ENCODE measurements at regions not wholly inside any gene's neighbourhood (a gene's known extent, or its start where the extent isn't known, plus 50 kb on each side); places are given as distances from the start of the nearest gene placed in this dataset.
"Not testable (repeated sequence)": the region's sequence is repeated elsewhere in the genome, so short reads cannot be mapped to it uniquely, and the experiment has no call there.

DNA sequence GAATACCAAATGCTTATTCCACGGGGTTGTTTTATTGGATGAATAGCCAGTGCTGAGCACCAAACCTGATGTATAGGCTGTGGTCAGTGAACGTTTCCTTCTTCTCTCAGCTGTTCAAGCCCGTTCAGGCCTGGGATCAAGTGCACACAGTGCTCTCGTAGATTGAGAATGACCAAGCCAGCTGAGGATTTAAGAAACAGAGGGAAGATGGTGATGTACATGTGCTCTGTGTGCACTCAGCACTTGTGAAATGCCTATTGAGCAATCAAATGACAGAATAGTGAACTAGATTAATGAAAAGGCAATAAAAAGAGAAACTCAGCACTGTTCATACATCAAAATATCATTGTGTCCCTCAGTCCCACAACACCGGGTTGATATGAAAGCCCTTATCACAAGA is 302.5 kb downstream of the BMPER start:
- Mint-ChIP-seq H3K4me1 (ENCODE audit: low read depth) (no peaks in the 10 kb centered on the region), H3K4me3 (no peak overlapping the region), H3K36me3 (ENCODE audit: low read depth) (no peaks in the 10 kb centered on the region), H3K27me3 (ENCODE audit: insufficient read depth) (peaks cover 2% of the 10 kb centered on the region), H3K9me3 (peaks cover 4% of the 10 kb centered on the region), H3K27ac (no peak overlapping the region)
- intact Hi-C loops (cut with micrococcal nuclease): no loop called here
- no peak for DNase-seq (ENCODE audit: low spot score)

GRCh38 chr7:34208878-34209621 is 303.7 kb downstream of the BMPER start:
- Mint-ChIP-seq H3K27ac (no peak overlapping the region), H3K4me3 (no peak overlapping the region), H3K36me3 (ENCODE audit: low read depth) (no peaks in the 10 kb centered on the region), H3K9me3 (peaks cover 4% of the 10 kb centered on the region), H3K27me3 (ENCODE audit: insufficient read depth) (peaks cover 2% of the 10 kb centered on the region), H3K4me1 (ENCODE audit: low read depth) (no peaks in the 10 kb centered on the region)
- intact Hi-C loops (cut with micrococcal nuclease): no loop called here
- DNase-seq (ENCODE audit: low spot score): no peak

DNA sequence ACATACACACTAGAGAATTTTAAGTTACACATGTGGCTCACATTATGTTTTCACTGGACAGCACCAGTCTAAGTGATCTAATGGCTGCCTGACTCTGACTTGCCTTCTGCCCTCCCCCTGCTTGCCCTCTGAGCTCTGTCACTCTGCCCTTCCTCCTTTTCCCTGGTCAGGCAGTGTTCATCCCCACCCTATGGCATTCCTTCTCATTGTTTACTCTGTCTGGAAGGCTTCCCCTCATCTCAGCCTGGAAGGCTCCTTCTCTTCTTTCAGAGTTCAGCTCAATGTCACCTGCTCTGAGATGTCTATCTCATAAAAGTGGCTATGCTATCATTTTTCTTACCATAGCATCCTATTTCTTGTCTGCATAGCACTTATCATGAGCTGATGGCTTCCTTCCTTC is 305.7 kb downstream of the BMPER start:
- Mint-ChIP-seq H3K27ac (no peak overlapping the region), H3K4me1 (ENCODE audit: low read depth) (no peaks in the 10 kb centered on the region), H3K36me3 (ENCODE audit: low read depth) (no peaks in the 10 kb centered on the region), H3K4me3 (no peak overlapping the region), H3K27me3 (ENCODE audit: insufficient read depth) (peaks cover 2% of the 10 kb centered on the region), H3K9me3 (peaks cover 8% of the 10 kb centered on the region)
- no peak for DNase-seq (ENCODE audit: low spot score)
- intact Hi-C loops (cut with micrococcal nuclease): no loop called here

- Mint-ChIP-seq H3K27me3 (ENCODE audit: insufficient read depth) (no peaks in the 10 kb centered on the region), H3K27ac (no peak overlapping the region), H3K4me3 (no peak overlapping the region), H3K36me3 (ENCODE audit: low read depth) (no peaks in the 10 kb centered on the region), H3K9me3 (peaks cover 5% of the 10 kb centered on the region), H3K4me1 (ENCODE audit: low read depth) (no peaks in the 10 kb centered on the region)
- DNase-seq (ENCODE audit: low spot score): no peak
- intact Hi-C loops (cut with micrococcal nuclease): no loop called here
These were observed 312.6 kb downstream of the BMPER start for GRCh38 chr7:34217972-34218371.

DNA sequence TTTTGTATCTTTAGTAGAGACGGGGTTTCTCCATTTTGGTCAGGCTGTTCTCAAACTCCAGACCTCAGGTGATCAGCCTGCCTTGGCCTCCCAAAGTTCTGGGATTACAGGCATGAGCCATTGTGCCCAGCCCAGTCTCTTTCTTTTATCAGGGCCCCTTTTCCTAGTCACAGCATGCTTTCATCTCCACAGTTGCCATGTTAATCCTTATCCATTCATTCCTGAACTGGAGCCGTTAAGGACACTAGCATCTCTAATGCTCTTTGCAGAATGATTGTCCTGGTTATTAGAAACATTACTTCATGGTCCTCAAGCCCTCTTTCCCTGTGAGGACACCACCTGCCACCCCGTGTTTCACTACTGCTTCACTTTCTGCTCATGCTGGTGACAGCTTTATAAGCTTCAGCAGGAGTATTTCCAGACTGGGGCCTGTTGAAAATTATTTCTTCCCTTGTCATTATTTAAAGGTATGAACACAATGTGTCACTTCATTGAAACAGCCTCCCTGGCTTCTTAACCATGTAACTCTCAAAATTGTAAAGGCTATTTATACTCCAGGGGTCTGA is 313.9 kb downstream of the BMPER start:
- intact Hi-C loops (cut with micrococcal nuclease): no loop called here
- no peak overlapping the region for H3K27ac Mint-ChIP-seq
- no peak overlapping the region for H3K4me3 Mint-ChIP-seq
- no peaks in the 10 kb centered on the region for H3K4me1 Mint-ChIP-seq (ENCODE audit: low read depth)
- DNase-seq (ENCODE audit: low spot score): no peak
- H3K27me3 Mint-ChIP-seq (ENCODE audit: insufficient read depth): no peaks in the 10 kb centered on the region
- no peaks in the 10 kb centered on the region for H3K36me3 Mint-ChIP-seq (ENCODE audit: low read depth)
- H3K9me3 Mint-ChIP-seq: peaks cover 5% of the 10 kb centered on the region

DNA sequence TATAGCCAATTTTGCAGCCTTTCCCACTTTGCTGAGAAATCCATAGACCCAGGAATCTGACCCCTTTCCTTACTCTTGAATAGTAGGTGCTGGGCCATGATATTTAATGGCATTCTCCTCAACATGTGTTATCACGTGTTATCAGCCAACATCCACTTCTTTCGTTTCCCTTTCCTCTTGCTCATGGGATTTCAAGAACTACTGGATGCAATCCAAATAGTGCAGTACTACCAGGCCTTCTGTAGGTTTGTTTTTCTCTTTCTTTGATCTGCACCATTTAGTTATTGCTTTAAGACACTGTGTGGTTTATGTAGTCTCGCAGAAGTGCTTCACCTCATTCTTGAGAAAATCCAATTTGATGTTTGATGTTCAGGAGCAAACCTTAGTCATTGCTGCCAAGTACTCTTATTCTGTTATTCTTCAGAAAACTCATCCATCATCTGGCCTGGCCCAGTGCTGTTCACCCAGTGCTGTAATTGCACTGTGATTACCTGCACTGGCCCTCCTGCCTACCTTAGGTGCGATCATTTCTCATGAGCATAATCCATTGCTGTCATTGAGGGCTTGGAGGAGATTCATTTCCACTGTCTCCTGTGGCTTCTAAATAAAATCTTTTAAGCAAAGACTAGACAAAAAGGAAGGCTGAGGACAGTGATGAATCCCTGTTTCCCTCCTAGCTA is 315.3 kb downstream of the BMPER start:
- Mint-ChIP-seq H3K4me3 (no peak overlapping the region), H3K36me3 (ENCODE audit: low read depth) (no peaks in the 10 kb centered on the region), H3K27me3 (ENCODE audit: insufficient read depth) (no peaks in the 10 kb centered on the region), H3K4me1 (ENCODE audit: low read depth) (no peaks in the 10 kb centered on the region), H3K9me3 (peaks cover 8% of the 10 kb centered on the region), H3K27ac (no peak overlapping the region)
- no peak for DNase-seq (ENCODE audit: low spot score)
- intact Hi-C loops (cut with micrococcal nuclease): no loop called here

GRCh38 chr7:34222316-34222715 is 317.0 kb downstream of the BMPER start:
- intact Hi-C loops (cut with micrococcal nuclease): no loop called here
- Mint-ChIP-seq H3K36me3 (ENCODE audit: low read depth) (no peaks in the 10 kb centered on the region), H3K4me3 (no peak overlapping the region), H3K4me1 (ENCODE audit: low read depth) (no peaks in the 10 kb centered on the region), H3K27ac (no peak overlapping the region), H3K9me3 (peaks cover 5% of the 10 kb centered on the region), H3K27me3 (ENCODE audit: insufficient read depth) (no peaks in the 10 kb centered on the region)
- no peak for DNase-seq (ENCODE audit: low spot score)

DNA sequence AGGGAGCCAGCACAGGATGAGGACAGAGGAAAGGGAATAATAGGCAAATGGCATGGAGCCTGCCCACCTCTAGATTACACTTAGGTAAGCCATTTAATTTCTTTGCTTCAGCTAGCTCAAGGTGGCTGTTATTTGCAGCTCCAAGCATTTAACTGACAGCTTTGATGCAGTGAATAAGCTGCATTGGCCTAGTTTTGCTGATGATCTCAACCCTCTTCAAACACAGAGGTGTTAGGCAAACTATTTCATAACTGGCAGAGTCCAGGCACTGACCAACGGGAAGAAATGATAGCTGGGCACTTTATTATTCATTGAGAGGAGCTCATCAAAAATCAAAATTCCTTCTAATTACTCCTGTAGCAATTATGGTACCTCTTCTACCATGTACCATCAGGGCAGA is 317.4 kb downstream of the BMPER start:
- Mint-ChIP-seq H3K36me3 (ENCODE audit: low read depth) (no peaks in the 10 kb centered on the region), H3K27me3 (ENCODE audit: insufficient read depth) (no peaks in the 10 kb centered on the region), H3K9me3 (peaks cover 5% of the 10 kb centered on the region), H3K4me3 (no peak overlapping the region), H3K4me1 (ENCODE audit: low read depth) (no peaks in the 10 kb centered on the region), H3K27ac (no peak overlapping the region)
- DNase-seq (ENCODE audit: low spot score): no peak
- intact Hi-C loops (cut with micrococcal nuclease): no loop called here

DNA sequence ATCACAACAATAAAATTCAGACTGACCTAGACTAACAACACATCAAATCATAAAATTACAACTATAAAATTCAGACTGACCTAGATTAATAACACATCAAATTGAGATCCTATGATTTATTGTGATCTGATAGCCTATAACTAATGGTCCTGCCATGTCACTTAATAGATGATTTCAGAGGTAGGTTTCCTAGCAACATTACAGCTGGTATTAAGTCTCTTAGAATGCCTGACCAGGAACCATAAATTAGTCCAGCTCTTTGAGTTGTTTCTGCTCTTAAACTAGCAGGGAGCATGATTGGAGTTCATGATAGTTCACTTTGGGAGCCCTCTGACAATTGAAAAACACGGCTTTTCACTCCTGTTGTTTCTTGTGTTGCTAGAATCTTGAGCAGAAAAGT is 318.9 kb downstream of the BMPER start:
- intact Hi-C loops (cut with micrococcal nuclease): no loop called here
- no peak overlapping the region for H3K4me3 Mint-ChIP-seq
- no peaks in the 10 kb centered on the region for H3K4me1 Mint-ChIP-seq (ENCODE audit: low read depth)
- H3K27me3 Mint-ChIP-seq (ENCODE audit: insufficient read depth): no peaks in the 10 kb centered on the region
- no peaks in the 10 kb centered on the region for H3K36me3 Mint-ChIP-seq (ENCODE audit: low read depth)
- no peak overlapping the region for H3K27ac Mint-ChIP-seq
- peaks cover 5% of the 10 kb centered on the region for H3K9me3 Mint-ChIP-seq
- DNase-seq (ENCODE audit: low spot score): no peak

DNA sequence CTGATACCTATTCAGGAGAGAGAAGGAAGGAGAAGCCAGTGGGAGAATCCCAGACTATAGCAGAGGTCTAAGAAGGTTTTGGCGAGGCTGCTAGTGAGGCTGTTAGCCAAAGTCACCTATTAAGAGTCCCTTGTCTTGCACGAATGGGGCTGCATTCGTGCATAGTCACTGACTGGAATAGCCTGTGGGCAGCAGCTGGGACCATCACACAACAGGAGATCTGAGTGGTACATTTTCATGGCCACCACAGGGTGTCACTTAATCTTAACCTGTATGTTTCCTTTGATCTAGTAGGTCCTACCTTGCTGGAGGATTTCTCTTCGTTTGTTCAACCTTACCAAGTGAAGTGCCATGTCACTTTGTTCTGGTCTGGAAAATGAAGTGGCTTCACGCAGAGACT is 319.9 kb downstream of the BMPER start:
- H3K4me3 Mint-ChIP-seq: no peak overlapping the region
- no peaks in the 10 kb centered on the region for H3K36me3 Mint-ChIP-seq (ENCODE audit: low read depth)
- intact Hi-C loops (cut with micrococcal nuclease): no loop called here
- no peaks in the 10 kb centered on the region for H3K27me3 Mint-ChIP-seq (ENCODE audit: insufficient read depth)
- H3K9me3 Mint-ChIP-seq: peaks cover 7% of the 10 kb centered on the region
- no peaks in the 10 kb centered on the region for H3K4me1 Mint-ChIP-seq (ENCODE audit: low read depth)
- no peak for DNase-seq (ENCODE audit: low spot score)
- H3K27ac Mint-ChIP-seq: no peak overlapping the region

DNA sequence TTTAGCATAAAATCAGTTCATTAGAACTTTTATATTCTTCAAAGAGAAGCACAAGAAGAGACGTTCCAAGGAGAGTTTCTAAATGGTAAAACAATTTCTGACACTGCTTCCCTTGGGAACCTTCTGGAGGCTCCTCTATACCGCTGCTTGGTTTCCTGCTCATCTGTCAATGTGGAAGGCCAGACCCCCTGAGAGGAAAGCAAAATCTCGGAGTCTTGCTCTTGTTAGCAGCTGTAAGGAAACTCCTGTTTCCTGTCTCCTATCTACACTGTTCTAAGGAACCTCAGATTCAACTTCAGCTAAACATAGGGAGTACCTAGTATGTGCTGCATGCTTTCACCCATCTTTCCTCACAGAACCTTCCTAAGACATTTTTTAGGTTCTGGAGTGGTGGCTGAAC is 322.2 kb downstream of the BMPER start:
- intact Hi-C loops (cut with micrococcal nuclease): no loop called here
- H3K27ac Mint-ChIP-seq: no peak overlapping the region
- no peak for DNase-seq (ENCODE audit: low spot score)
- H3K4me3 Mint-ChIP-seq: no peak overlapping the region
- H3K4me1 Mint-ChIP-seq (ENCODE audit: low read depth): no peaks in the 10 kb centered on the region
- no peaks in the 10 kb centered on the region for H3K27me3 Mint-ChIP-seq (ENCODE audit: insufficient read depth)
- no peaks in the 10 kb centered on the region for H3K36me3 Mint-ChIP-seq (ENCODE audit: low read depth)
- peaks cover 11% of the 10 kb centered on the region for H3K9me3 Mint-ChIP-seq

DNA sequence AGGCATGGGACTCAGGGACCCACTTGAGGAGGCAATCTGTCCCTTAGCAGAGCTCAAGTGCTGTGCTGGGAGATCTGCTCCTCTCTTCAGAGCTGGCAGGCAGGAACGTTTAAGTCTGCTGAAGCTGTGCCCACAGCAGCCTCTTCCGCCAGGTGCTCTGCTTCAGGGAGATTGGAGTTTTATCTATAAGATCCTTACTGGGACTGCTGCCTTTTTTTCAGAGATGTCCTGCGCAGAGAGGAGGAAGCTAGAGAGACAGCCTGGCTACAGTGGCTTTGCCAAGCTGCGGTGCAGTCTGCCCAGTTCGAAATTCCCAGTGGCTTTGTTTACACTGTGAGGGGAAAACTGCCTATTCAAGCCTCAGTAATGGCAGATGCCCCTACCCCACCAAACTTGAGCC is 329.8 kb downstream of the BMPER start:
- H3K27me3 Mint-ChIP-seq (ENCODE audit: insufficient read depth); H3K9me3 Mint-ChIP-seq; H3K36me3 Mint-ChIP-seq (ENCODE audit: low read depth); H3K4me1 Mint-ChIP-seq (ENCODE audit: low read depth); intact Hi-C loops (cut with micrococcal nuclease); H3K4me3 Mint-ChIP-seq; DNase-seq (ENCODE audit: low spot score); H3K27ac Mint-ChIP-seq: not testable (repeated sequence)

DNA sequence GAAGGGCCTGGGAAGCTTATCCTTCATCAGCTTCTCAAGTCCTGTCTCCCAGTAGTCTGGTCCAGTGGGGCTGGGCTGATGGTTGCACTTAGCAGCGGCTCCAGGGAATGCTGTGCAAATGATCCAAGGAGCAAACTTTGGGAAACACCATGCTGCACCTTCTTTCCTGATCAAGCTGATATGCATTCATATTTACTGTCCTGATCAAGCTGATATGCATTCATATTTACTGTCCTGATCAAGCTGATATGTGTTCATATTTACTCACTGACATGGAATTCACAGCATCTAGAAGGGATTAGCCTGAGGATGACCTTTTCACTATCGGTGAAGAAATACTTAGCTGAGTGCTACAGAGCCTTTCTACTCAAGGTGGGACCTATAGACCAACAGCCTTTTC is 330.7 kb downstream of the BMPER start:
- intact Hi-C loops (cut with micrococcal nuclease): no loop called here
- H3K4me3 Mint-ChIP-seq: no peak overlapping the region
- no peaks in the 10 kb centered on the region for H3K4me1 Mint-ChIP-seq (ENCODE audit: low read depth)
- peaks cover 6% of the 10 kb centered on the region for H3K9me3 Mint-ChIP-seq
- DNase-seq (ENCODE audit: low spot score): no peak
- H3K27ac Mint-ChIP-seq: no peak overlapping the region
- no peaks in the 10 kb centered on the region for H3K36me3 Mint-ChIP-seq (ENCODE audit: low read depth)
- no peaks in the 10 kb centered on the region for H3K27me3 Mint-ChIP-seq (ENCODE audit: insufficient read depth)
